HG03558 (cell line): ENCODE measurements at regions not wholly inside any gene's neighbourhood (a gene's known extent, or its start where the extent isn't known, plus 50 kb on each side); places are given as distances from the start of the nearest gene placed in this dataset.
"Not testable (repeated sequence)": the region's sequence is repeated elsewhere in the genome, so short reads cannot be mapped to it uniquely, and the experiment has no call there.

Experiments
- ATAC-seq: cut with Tn5 transposase; IDR thresholded peaks from one replicate; pipeline ENCODE4 v1.9.1; 2021; ENCODE audit warnings: moderate number of reproducible peaks; ENCODE audit not compliant: unreplicated experiment; ENCODE audit errors: extremely low read depth

DNA sequence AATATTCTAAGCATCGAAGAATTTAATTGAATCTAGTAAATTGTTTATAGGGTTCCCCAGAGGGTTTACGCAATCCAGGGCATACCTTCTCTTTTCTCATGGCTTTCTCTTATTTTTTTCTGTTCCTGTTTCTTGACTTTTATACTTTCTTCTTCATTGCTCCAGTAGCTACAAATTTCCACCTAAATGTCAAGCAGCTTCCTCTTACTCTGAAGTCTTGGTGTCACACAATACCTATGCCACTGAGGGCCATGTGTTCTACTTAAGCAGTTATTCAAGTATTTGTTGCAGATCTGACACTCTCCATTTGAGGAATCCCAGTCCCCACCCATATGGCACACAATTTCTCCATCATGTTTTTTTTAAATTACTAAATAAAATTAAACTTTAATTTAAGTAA is 343.1 kb upstream of the MBL2 start:
- no peak for ATAC-seq

DNA sequence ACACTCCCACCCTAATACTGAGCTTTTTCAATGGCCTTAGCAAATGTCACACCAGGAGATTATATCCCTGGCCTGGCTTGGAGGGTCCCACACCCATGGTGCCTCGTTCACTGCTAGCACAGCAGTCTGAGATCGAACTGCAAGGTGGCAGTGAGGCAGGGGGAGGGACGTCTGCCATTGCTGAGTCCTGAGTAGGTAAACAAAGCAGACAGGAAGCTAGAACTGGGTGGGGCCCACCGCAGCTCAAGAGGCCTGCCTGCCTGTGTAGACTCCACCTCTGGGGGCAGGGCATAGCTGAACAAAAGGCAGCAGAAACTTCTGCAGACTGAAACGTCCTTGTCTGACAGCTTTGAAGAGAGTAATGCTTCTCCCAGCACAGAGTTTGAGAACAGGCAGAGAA is 338.9 kb upstream of the MBL2 start:
- ATAC-seq = no peak

GRCh38 chr10:53109320-53109719 is 336.7 kb upstream of the MBL2 start:
- ATAC-seq = no peak

GRCh38 chr10:53108317-53108934 is 335.8 kb upstream of the MBL2 start:
- ATAC-seq = no peak

GRCh38 chr10:53107711-53108110 is 335.1 kb upstream of the MBL2 start:
- no peak for ATAC-seq

GRCh38 chr10:53102424-53102823 is 329.8 kb upstream of the MBL2 start:
- ATAC-seq = no peak

- ATAC-seq = no peak
Measured at GRCh38 chr10:53093878-53094277, 321.3 kb upstream of the MBL2 start.

- ATAC-seq = no peak
Measured at GRCh38 chr10:53091574-53091973, 319.0 kb upstream of the MBL2 start.

DNA sequence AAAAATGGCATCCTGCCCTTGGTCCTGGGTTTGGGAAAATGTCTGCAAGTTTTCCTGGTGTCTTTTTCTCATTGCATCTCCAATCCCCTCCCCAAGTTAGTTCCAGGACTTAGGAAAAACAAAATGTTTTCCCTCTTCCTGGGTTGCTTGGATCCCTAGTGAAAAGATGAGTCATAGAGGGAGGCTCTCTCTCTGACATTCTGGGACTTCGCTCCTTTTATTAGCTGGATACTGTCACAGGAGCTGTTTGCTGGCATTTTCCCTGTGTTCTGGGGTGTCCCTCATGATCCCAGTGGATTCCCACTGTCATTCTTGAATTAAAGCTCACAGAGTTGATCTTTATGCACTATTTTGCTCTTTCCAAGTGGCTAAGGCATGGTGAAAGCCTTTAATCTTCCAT is 316.4 kb upstream of the MBL2 start:
- ATAC-seq = no peak

DNA sequence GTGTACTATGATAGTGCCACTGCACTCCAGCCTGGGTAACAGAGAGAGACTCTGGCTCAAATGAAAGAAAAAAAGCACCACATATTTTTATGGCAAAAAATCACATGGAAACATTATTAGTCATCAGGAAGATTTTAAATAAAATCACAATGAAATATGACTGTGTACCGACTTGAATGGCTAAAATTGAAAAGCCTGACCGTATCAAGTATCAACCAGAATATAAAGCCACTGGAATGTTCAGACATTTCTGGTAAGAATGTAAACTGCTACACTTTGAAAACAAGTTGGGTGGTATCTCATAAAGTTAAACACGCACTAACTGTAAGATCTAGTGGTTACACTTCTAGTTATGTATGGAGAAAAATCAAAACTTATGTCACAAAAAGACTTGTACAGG is 306.7 kb upstream of the MBL2 start:
- ATAC-seq = no peak

DNA sequence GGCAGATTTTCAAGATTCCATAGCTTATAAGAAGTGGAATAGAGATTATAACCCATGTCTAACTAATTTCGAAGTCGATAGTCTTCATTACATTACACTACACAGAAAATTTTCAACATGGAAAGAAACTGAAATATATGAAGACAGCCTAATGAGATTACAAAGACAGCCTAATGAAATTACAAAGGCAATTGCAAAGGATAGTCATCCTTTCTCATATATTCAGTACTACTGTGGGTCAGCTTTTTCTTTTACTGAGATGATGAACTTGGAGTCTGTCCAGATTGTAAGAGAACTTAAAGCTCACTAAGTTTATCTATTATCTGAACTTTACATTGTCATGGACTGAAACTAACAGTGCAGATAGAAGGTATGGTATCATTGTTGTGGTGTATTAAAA is 304.4 kb upstream of the MBL2 start:
- ATAC-seq = no peak

DNA sequence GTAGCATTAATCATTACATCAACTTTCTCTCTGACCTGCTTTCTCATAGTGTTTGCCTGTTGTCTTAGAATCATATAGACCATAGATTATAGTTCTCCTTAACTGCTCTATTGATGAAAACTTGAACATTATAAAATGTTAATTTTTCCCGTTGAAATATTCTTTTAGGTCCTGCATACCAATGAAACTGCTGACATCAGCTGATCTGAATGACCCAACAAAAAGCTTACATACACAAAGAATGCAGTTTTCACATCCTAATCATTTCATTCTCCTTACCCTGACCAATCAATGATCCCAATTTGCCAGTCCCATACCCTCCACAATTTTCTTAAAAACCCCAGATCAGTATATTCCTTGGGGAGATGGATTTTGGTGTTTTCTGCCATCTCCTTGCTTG is 302.9 kb upstream of the MBL2 start:
- no peak for ATAC-seq

DNA sequence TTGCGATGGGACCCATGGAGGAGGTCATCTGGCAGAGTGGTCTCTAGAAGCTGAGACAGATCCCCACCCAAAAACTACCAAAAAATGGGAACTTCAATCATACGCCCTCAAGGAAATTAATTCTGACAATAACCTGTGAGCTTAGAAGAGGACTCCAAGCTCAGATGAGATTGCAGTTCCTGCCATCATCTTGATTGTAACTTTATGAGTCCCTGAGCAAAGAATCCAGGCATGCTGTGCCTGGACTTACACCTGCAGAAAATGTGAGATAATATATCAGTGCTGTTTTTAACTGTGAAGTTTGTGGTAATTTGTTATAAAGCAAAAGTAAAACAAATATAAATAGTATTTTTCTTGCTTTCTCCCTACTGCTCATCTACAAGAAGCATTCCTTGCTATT is 299.6 kb upstream of the MBL2 start:
- no peak for ATAC-seq

DNA sequence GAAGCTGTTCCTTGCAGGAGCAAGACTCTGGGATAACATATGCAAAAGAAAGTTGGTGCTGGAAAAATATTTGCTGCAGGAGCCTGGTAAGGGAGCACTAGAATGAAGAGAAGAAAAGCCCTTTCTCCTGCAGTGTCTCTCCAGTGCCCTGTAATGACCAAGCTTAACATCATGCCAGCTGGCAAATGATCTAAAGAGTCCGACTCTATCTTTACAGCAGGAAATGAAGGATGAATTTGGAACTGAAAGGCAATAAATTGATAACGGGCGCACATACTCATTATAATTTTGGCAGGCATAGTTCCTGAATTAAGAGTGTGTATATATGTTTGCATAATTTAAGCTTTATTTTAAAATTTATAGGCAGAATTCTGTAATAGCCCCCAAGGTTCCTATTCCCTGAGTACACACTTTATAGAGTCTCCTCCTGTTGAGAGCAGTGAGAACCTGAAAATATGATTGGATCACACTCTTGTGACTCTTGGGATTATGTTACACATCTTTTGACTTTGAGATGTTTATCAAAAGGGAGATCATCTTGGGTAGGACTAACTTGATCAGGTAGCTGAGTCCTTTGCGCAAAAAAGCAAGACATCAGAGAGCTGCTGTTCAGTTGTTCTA is 299.0 kb upstream of the MBL2 start:
- ATAC-seq = no peak

DNA sequence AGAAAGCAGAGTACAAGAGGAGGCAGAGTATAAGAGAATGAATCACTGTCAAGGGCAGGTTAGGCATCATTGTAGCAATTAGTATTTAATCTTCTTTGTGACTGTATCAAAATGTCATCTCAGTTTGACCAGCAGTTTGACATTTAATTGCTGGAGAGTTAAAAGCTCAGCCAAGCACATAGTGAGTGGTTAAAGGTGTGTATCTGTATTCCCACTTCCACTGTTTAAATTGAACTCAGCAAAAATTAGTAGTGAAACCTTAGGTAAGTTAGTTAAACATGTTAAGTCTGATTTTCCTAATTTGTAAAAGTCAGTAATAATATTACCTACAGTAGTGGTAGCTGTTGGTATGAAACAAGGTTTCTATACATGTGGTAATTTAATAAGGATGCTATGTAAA is 296.4 kb upstream of the MBL2 start:
- no peak for ATAC-seq

- ATAC-seq = no peak
Measured at GRCh38 chr10:53064614-53065013, 292.0 kb upstream of the MBL2 start.

- ATAC-seq = no peak
Measured at GRCh38 chr10:53063805-53064204, 291.2 kb upstream of the MBL2 start.

- ATAC-seq = no peak
Measured at GRCh38 chr10:53052521-53053164, 280.1 kb upstream of the MBL2 start.

DNA sequence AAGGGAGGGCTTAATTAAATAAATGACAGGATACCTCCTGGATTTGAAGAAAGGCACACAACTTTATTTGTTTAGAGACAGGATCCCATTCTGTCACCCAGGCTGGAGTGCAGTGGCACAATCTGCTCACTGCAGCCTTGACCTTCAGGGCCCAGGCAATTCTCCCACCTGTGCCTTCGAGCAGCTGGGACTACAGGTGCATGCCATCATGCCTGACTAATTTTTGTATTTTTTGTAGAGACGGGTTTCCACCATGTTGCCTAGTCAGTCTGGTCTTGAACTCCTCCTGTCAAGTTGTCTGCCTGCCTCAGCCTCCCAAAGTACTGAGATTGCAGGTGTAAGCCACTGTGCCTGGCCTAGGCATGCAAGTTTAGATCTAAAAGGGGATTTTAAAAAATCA is 272.7 kb upstream of the MBL2 start:
- ATAC-seq = no peak

GRCh38 chr10:53035823-53036222 is 263.2 kb upstream of the MBL2 start:
- ATAC-seq = not testable (repeated sequence)

GRCh38 chr10:53033396-53033795 is 260.8 kb upstream of the MBL2 start:
- no peak for ATAC-seq
